AG04449 (cell line): ENCODE measurements at regions not wholly inside any gene's neighbourhood (a gene's known extent, or its start where the extent isn't known, plus 50 kb on each side); places are given as distances from the start of the nearest gene placed in this dataset.

ENCODE experiments used
- CTCF ChIA-PET: fragments of 350-600 bp; formaldehyde crosslinking; extraction: SDS; loops from one replicate; lab custom pipeline; 2021; ENCODE audit warnings: antibody characterized with exemption; lab: Yijun Ruan, JAX
- POLR2A ChIA-PET: fragments of 400-600, 350-600 bp; formaldehyde crosslinking; extraction: SDS; loops from one replicate; lab custom pipeline; 2020; ENCODE audit warnings: antibody characterized with exemption, inconsistent platforms; lab: Yijun Ruan, JAX
- DNase-seq: peaks from one replicate; pipeline ENCODE4 v3.0.0-alpha.2; 2010; ENCODE audit warnings: low read depth, low spot score
- H3K4me3 ChIP-seq: 2 replicates; pipeline ENCODE4 v1.5.1; 2011; ENCODE audit warnings: low read depth, mild to moderate bottlenecking, control low read depth, low read length
- TF ChIP-seq, protein P1 (sequence below): IDR thresholded peaks from one replicate; pipeline ENCODE4 v1.5.1; 2011; ENCODE audit warnings: mild to moderate bottlenecking, moderate library complexity, low read length, control low read depth, inconsistent platforms; ENCODE audit not compliant: insufficient read depth; ENCODE audit errors: missing control alignments

DNA sequence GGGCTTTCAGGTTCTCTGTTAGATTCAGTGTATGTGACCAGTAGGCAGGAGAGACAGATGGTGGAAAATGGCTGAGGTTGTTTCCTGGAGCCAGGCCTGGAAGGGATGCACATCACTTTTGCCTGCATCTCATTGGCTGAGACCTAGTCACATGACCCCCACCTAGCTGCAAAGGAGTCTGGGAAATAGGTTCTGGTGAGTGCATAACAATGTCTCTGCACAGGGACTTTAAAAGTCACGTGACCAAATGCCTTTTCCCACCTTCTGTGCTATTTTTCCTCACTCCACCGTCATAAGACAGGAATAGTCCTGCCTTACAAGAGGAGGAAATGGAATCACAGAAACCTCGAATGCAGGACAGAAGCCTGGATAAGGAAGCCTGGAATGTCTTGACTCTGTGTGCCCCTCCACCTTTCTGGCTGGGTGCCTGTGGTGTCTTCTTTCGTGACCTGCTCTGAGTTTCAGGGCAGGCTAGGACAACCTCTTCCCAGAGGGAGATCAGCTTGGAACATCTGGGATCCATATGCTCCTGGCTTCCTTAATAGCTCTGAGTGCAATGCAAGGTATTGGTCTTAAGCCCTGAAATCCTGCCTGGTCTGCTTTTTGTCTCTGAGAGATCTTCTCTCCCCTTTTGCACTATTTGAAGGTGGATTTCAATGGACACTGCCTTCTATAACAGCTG is 139.9 kb upstream of the ZNF438 start:
- TF ChIP-seq, protein P1, sequence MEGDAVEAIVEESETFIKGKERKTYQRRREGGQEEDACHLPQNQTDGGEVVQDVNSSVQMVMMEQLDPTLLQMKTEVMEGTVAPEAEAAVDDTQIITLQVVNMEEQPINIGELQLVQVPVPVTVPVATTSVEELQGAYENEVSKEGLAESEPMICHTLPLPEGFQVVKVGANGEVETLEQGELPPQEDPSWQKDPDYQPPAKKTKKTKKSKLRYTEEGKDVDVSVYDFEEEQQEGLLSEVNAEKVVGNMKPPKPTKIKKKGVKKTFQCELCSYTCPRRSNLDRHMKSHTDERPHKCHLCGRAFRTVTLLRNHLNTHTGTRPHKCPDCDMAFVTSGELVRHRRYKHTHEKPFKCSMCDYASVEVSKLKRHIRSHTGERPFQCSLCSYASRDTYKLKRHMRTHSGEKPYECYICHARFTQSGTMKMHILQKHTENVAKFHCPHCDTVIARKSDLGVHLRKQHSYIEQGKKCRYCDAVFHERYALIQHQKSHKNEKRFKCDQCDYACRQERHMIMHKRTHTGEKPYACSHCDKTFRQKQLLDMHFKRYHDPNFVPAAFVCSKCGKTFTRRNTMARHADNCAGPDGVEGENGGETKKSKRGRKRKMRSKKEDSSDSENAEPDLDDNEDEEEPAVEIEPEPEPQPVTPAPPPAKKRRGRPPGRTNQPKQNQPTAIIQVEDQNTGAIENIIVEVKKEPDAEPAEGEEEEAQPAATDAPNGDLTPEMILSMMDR: no peak

DNA sequence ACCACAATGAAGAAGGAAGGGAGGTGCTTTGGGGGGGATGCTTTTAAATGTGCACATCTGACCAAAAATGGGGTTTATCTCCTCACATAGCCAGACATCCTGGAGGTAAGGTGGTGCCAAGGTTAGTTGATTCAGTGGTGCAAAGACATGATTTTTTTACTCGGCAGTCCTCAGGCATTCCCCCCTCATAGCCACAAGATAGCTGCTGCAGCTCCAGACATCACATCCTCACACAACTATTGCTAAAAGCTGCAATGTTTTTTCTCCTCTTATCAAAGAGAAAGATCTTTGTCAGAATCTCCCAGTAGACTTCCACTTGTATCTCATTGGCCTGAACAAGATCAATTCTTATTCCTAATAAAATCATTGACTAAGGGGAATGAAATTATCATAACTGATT is 141.3 kb upstream of the ZNF438 start:
- TF ChIP-seq, protein P1: no peak
- H3K4me3 ChIP-seq: no peak overlapping the region
- ChIA-PET POLR2A (no interaction called here), CTCF (interaction anchor here (1.1 to 1.6 kb wide), 2 partner anchors 11 to 14 kb away, joined by 4 read pairs; no protein-coding TSS in a partner anchor)
- no peak for DNase-seq

More for the DNA sequence above, 139.9 kb upstream of the ZNF438 start:
- DNase-seq: peak; percentile 14
- no peak overlapping the region for H3K4me3 ChIP-seq
- CTCF ChIA-PET: no interaction called here
- POLR2A ChIA-PET: no interaction called here

DNA sequence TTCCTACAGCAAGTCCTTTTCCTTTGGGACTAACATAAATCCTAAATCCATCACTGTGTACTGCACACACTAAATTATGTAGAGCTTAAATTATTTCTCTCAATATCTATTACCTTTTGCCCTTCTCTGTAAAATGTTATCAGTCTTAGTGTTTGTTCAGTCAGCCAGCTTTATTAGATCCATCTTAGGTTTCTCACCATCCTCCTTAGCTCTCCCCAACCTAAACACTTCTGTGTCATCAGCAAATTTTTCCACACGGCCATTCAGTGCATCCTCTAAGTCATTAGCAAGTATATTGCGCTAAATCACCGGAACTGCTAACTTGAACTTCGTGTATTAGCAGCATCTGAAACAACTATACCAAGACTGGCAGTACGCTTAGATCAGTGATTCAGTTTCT is 142.1 kb upstream of the ZNF438 start:
- CTCF ChIA-PET: interaction anchor here (1.1 to 1.6 kb wide), 2 partner anchors 10 to 13 kb away, joined by 4 read pairs; no protein-coding TSS in a partner anchor
- TF ChIP-seq, protein P1: no peak
- no peak for DNase-seq
- H3K4me3 ChIP-seq: no peak overlapping the region
- POLR2A ChIA-PET: no interaction called here

DNA sequence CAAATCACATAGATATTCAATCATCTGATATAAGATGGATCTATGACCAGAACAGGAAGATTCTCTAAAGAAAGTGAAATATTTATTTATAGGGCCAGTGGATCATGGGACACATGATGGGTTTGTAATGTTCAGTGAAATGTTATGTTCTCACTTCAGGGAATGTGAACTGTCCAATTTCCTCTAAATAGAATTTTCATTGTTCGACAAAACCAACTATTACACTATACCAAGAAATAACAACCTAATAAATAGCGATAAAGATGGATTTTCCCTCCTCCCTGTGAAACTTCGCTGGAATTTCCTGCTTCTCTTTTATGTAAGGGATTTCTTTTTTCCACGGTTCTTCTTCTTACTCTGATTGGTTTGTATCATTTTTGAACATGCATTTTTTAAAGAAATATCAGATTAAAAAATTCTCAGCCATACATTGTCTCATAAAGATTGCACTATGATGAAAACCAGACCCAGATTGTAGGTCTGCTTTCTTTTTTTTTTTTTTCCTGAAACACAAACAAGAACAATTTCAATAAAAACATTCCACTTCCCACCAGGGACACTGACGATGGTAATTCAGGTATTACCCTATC is 139.8 kb upstream of the ZEB1 start:
- CTCF ChIA-PET: no interaction called here
- TF ChIP-seq, protein P1: no peak
- no peak for DNase-seq
- POLR2A ChIA-PET: no interaction called here
- no peak overlapping the region for H3K4me3 ChIP-seq

DNA sequence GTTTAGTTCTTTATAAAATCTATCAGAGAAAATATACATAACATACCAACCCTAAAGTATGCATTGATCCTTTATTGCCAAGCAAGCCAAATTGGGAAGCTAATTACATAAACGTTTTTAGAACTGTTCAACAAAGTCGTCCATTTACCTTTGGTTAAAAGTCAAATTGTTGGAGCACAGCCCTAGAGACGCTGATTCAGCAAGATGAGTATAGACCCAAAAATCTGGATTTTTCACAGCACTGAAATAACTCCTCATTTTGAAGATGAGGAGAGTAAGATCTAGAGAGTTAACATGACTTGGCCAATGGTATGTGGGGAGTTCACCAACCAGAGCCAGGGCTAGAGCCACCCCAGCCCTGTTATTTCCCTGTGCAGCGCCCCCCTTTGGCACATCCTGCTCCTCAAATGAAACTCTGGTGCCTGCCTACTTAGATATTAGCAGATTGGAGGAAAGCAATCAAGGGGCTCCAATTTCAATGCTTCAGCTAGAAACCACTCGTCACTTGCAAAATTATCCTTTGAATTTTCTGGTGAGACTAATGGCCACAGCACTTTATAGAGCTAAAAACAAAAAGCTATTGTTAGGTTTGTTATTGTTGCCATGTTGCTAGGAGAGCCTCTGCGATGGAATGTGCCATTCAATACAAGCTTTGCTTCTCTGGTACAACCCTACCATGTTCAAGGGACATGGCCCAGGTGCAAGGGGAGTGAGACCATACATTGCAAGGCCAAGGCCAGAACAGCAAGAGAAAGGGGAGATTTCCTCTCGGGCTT is 132.6 kb upstream of the ZEB1 start:
- no peak for DNase-seq
- POLR2A ChIA-PET: no interaction called here

More for the DNA sequence above, 132.6 kb upstream of the ZEB1 start:
- CTCF ChIA-PET: interaction anchor here (1.2 kb wide), 1 partner anchor 13 kb away, joined by 4 read pairs; no protein-coding TSS in a partner anchor
- H3K4me3 ChIP-seq: no peak overlapping the region
- TF ChIP-seq, protein P1: no peak
